ENCODE measurements at regions not wholly inside any gene's neighbourhood (a gene's known extent, or its start where the extent isn't known, plus 50 kb on each side); places are given as distances from the start of the nearest gene placed in this dataset.

GRCh38 chr1:216925962-216926625, 202.9 kb upstream of the ESRRG start:
- Histone ChIP-seq H3K4me1 (no peaks in the 10 kb centered on the region), H3K27ac (no peak overlapping the region), H3K4me2 (no peak overlapping the region), H3K9me3 (no peaks in the 10 kb centered on the region), H3K4me3 (no peak overlapping the region)
- no peak for TF ChIP-seq HOXB5 (CRISPR knock-in tag; IDR thresholded peaks at IDR 0.05)
- no peak for TF ChIP-seq RNF2 (IDR thresholded peaks at IDR 0.05; ENCODE audit: borderline replicate concordance, low read depth)
- 29% methylated on average over 7 of the region's 7 CpGs for WGBS (ENCODE audit: missing lambda C conversion rate)
- POLR2A ChIA-PET: no interaction called here
- CTCF ChIA-PET: interaction anchor here (0.6 kb wide), 1 partner anchor 1246 kb away, joined by 3 read pairs; no protein-coding TSS in a partner anchor
- DNase-seq (ENCODE audit: low read depth in 1 of 2, low spot score in 1 of 2): no peak
- FAIRE-seq: no peak
- no peak for ATAC-seq

- H3K4me2 ChIP-seq: no peak overlapping the region
- no peaks in the 10 kb centered on the region for H3K9me3 ChIP-seq
- TF ChIP-seq CHD4 (IDR thresholded peaks at IDR 0.05; ENCODE audit: borderline replicate concordance) (no peak), MYC (IDR thresholded peaks at IDR 0.05; ENCODE audit: borderline replicate concordance, low read length) (no peak), FOSB (CRISPR knock-in tag; IDR thresholded peaks at IDR 0.05) (no peak), PHF8 (IDR thresholded peaks at IDR 0.05; ENCODE audit: borderline replicate concordance, low read depth) (no peak), JUNB (IDR thresholded peaks at IDR 0.05) (no peak), BHLHE40 (IDR thresholded peaks at IDR 0.05; ENCODE audit: low read depth, low read length) (no peak), ZFP36 (IDR thresholded peaks at IDR 0.05; ENCODE audit: borderline replicate concordance, partially characterized antibody) (no peak), JUN (IDR thresholded peaks at IDR 0.05) (no peak), EHMT2 (IDR thresholded peaks at IDR 0.05; ENCODE audit: low read depth) (no peak), RNF2 (IDR thresholded peaks at IDR 0.05; ENCODE audit: borderline replicate concordance, low read depth) (no peak), CTCF (IDR thresholded peaks at IDR 0.05) (no peak), FOXS1 (CRISPR knock-in tag; IDR thresholded peaks at IDR 0.05) (no peak), HOXA7 (CRISPR knock-in tag; IDR thresholded peaks at IDR 0.05) (no peak), HEYL (CRISPR knock-in tag; IDR thresholded peaks at IDR 0.05) (no peak), TFCP2L1 (CRISPR knock-in tag; IDR thresholded peaks at IDR 0.05) (no peak), POLR2AphosphoS2 (conservative IDR thresholded peaks at IDR 0.05; ENCODE audit: low read length) (no peak)
- FAIRE-seq: no peak
- CTCF ChIA-PET: no interaction called here
- no peaks in the 10 kb centered on the region for H3K4me1 ChIP-seq
- no peak overlapping the region for H3K4me3 ChIP-seq
- no peak for DNase-seq (ENCODE audit: low read depth in 1 of 2, low spot score in 1 of 2)
- 47% methylated on average over 4 of the region's 4 CpGs for WGBS (ENCODE audit: missing lambda C conversion rate)
- no peak overlapping the region for H3K27ac ChIP-seq
- POLR2A ChIA-PET: no interaction called here
- no peak for ATAC-seq
Measured at GRCh38 chr1:216924732-216925131, 201.5 kb upstream of the ESRRG start.

GRCh38 chr1:216923601-216924000, 200.4 kb upstream of the ESRRG start:
- ChIA-PET POLR2A (no interaction called here), CTCF (no interaction called here)
- no peak overlapping the region for H3K27ac ChIP-seq
- no peak overlapping the region for H3K4me3 ChIP-seq
- H3K9me3 ChIP-seq: no peaks in the 10 kb centered on the region
- DNase-seq (ENCODE audit: low read depth in 1 of 2, low spot score in 1 of 2): no peak
- WGBS (ENCODE audit: missing lambda C conversion rate): 17% methylated on average over 5 of the region's 5 CpGs
- H3K4me1 ChIP-seq: no peaks in the 10 kb centered on the region
- no peak for FAIRE-seq
- H3K4me2 ChIP-seq: no peak overlapping the region
- ATAC-seq: no peak
- TF ChIP-seq RFX5 (IDR thresholded peaks at IDR 0.05) (no peak), RARB (CRISPR knock-in tag; IDR thresholded peaks at IDR 0.05) (no peak), CTCF (IDR thresholded peaks at IDR 0.05) (no peak), ESRRA (IDR thresholded peaks at IDR 0.05; ENCODE audit: borderline replicate concordance, low read length) (no peak), HMGXB4 (CRISPR knock-in tag; IDR thresholded peaks at IDR 0.05; ENCODE audit: borderline replicate concordance) (no peak), BCL3 (IDR thresholded peaks at IDR 0.05) (no peak), USF2 (IDR thresholded peaks at IDR 0.05) (no peak), ELK1 (IDR thresholded peaks at IDR 0.05; ENCODE audit: low read depth, low read length) (no peak), MAZ (IDR thresholded peaks at IDR 0.05; ENCODE audit: borderline replicate concordance, low read depth, low read length) (no peak), HEYL (CRISPR knock-in tag; IDR thresholded peaks at IDR 0.05) (no peak)

All from A549 (cell line).